Endodermal cell (in vitro differentiated cells): ENCODE measurements at regions not wholly inside any gene's neighbourhood (a gene's known extent, or its start where the extent isn't known, plus 50 kb on each side); places are given as distances from the start of the nearest gene placed in this dataset.

ENCODE experiments used
- DNase-seq: peaks from one replicate; pipeline ENCODE4 v3.0.0-alpha.2; 2017
- H3K27ac ChIP-seq: 2 replicates; pipeline ENCODE4 v1.5.1; 2013; ENCODE audit warnings: mild to moderate bottlenecking, low read depth, low read length, moderate library complexity
- H3K27me3 ChIP-seq: 2 replicates; pipeline ENCODE4 v1.6.1; 2013; ENCODE audit warnings: mild to moderate bottlenecking, low read length, moderate library complexity; ENCODE audit not compliant: insufficient read depth, control insufficient read depth, poor library complexity, severe bottlenecking
- H3K36me3 ChIP-seq: 2 replicates; pipeline ENCODE4 v1.7.0; 2013; ENCODE audit warnings: mild to moderate bottlenecking, low read length, moderate library complexity; ENCODE audit not compliant: control insufficient read depth, insufficient read depth
- H3K4me1 ChIP-seq: one replicate; pipeline ENCODE4 v1.7.0; 2013; ENCODE audit warnings: low read length; ENCODE audit not compliant: control insufficient read depth, insufficient read depth
- H3K4me3 ChIP-seq: 2 replicates; pipeline ENCODE4 v1.5.1; 2013; ENCODE audit warnings: mild to moderate bottlenecking, low read length, moderate library complexity
- H3K9ac ChIP-seq: 2 replicates; pipeline ENCODE4 v1.6.1; 2013; ENCODE audit warnings: mild to moderate bottlenecking, low read length, moderate library complexity; ENCODE audit not compliant: poor library complexity, severe bottlenecking; ENCODE audit errors: extremely low read depth
- H3K9me3 ChIP-seq: 2 replicates; pipeline ENCODE4 v1.6.1; 2013; ENCODE audit warnings: mild to moderate bottlenecking, low read length, moderate library complexity; ENCODE audit not compliant: control insufficient read depth
- H3K27ac Mint-ChIP-seq: 2 replicates; pipeline ENCODE4 v1.8.0; 2020; ENCODE audit warnings: mixed read lengths
- H3K27me3 Mint-ChIP-seq: 2 replicates; pipeline ENCODE4 v1.8.0; 2021; ENCODE audit warnings: mild to moderate bottlenecking, mixed read lengths; ENCODE audit not compliant: insufficient read depth
- H3K36me3 Mint-ChIP-seq: 2 replicates; pipeline ENCODE4 v1.8.0; 2020; ENCODE audit warnings: low read depth, mixed read lengths
- H3K4me1 Mint-ChIP-seq: 2 replicates; pipeline ENCODE4 v1.8.0; 2020; ENCODE audit warnings: mixed read lengths
- H3K4me3 Mint-ChIP-seq: 2 replicates; pipeline ENCODE4 v1.8.0; 2020; ENCODE audit warnings: mild to moderate bottlenecking, moderate library complexity, mixed read lengths
- H3K9me3 Mint-ChIP-seq: 2 replicates; pipeline ENCODE4 v1.8.0; 2020; ENCODE audit warnings: mild to moderate bottlenecking, mixed read lengths
- CTCF ChIP-seq: fragments of 200-600 bp; sonication (generic); conservative IDR thresholded peaks from 2 replicates; pipeline ENCODE4 v1.5.0; 2021; ENCODE audit warnings: antibody characterized with exemption, mild to moderate bottlenecking
- WGBS, 2 experiments: methylation state at CpG; one replicate each; pipeline versions ENCODE4 v1.1.5 to v1.1.7; 2013; ENCODE audit warnings: missing lambda C conversion rate in 2 of 2, mixed read lengths in 1 of 2; ENCODE audit not compliant: insufficient coverage in 1 of 2, insufficient read length in 1 of 2; 5-methylcytosine and 5-hydroxymethylcytosine counted together

- no peak overlapping the region for H3K9ac ChIP-seq
- TF ChIP-seq CTCF, result no peak
- Mint-ChIP-seq H3K9me3 (no peaks in the 10 kb centered on the region), H3K4me1 (no peaks in the 10 kb centered on the region), H3K36me3 (no peaks in the 10 kb centered on the region), H3K27me3 (no peaks in the 10 kb centered on the region), H3K27ac (no peak overlapping the region), H3K4me3 (no peak overlapping the region)
- no peaks in the 10 kb centered on the region for H3K9me3 ChIP-seq
- H3K4me3 ChIP-seq, result no peak overlapping the region
- no peak overlapping the region for H3K27ac ChIP-seq
- no peaks in the 10 kb centered on the region for H3K36me3 ChIP-seq
- no peaks in the 10 kb centered on the region for H3K4me1 ChIP-seq
- H3K27me3 ChIP-seq, result no peaks in the 10 kb centered on the region
- no peak for DNase-seq
- 95 to 100% methylated on average over 6 to 13 of the region's 13 CpGs for WGBS, 2 experiments
Measured at GRCh38 chr5:120367896-120368634, 96.0 kb upstream of the PRR16 start.

GRCh38 chr5:120368923-120369715 is 95.0 kb upstream of the PRR16 start:
- H3K4me1 Mint-ChIP-seq, result no peaks in the 10 kb centered on the region
- Histone ChIP-seq H3K4me1 (no peaks in the 10 kb centered on the region), H3K27me3 (no peaks in the 10 kb centered on the region), H3K4me3 (no peak overlapping the region), H3K9me3 (no peaks in the 10 kb centered on the region), H3K9ac (no peak overlapping the region), H3K27ac (no peak overlapping the region), H3K36me3 (no peaks in the 10 kb centered on the region)
- TF ChIP-seq CTCF, result no peak
- DNase-seq, result peak; percentile 60
- WGBS, 2 experiments, result 92 to 98% methylated on average over 5 to 8 of the region's 8 CpGs
- H3K27ac Mint-ChIP-seq, result no peak overlapping the region
- H3K36me3 Mint-ChIP-seq, result no peaks in the 10 kb centered on the region
- H3K27me3 Mint-ChIP-seq, result no peaks in the 10 kb centered on the region
- no peaks in the 10 kb centered on the region for H3K9me3 Mint-ChIP-seq
- no peak overlapping the region for H3K4me3 Mint-ChIP-seq

GRCh38 chr5:120372899-120373298 is 91.2 kb upstream of the PRR16 start:
- H3K36me3 Mint-ChIP-seq, result peaks cover 1% of the 10 kb centered on the region
- no peaks in the 10 kb centered on the region for H3K4me1 ChIP-seq
- no peak overlapping the region for H3K4me3 ChIP-seq
- H3K4me1 Mint-ChIP-seq, result no peaks in the 10 kb centered on the region
- H3K27ac Mint-ChIP-seq, result no peak overlapping the region
- DNase-seq, result no peak
- H3K4me3 Mint-ChIP-seq, result no peak overlapping the region
- peaks cover under 1% of the 10 kb centered on the region for H3K9me3 ChIP-seq
- no peak overlapping the region for H3K27ac ChIP-seq
- H3K36me3 ChIP-seq, result no peaks in the 10 kb centered on the region
- TF ChIP-seq CTCF, result no peak
- H3K27me3 ChIP-seq, result no peaks in the 10 kb centered on the region
- no peak overlapping the region for H3K9ac ChIP-seq
- peaks cover 5% of the 10 kb centered on the region for H3K9me3 Mint-ChIP-seq
- WGBS, 2 experiments, result 84 to 96% methylated on average over 3 of the region's 3 CpGs
- H3K27me3 Mint-ChIP-seq, result no peaks in the 10 kb centered on the region
